A549 (cell line): ENCODE measurements at regions not wholly inside any gene's neighbourhood (a gene's known extent, or its start where the extent isn't known, plus 50 kb on each side); places are given as distances from the start of the nearest gene placed in this dataset.

ENCODE experiments used
- ATAC-seq, 2 experiments: fragments of 200-7000 bp in 1 of 2; fragments of >200 bp in 1 of 2; cut with Nextera tagmentation in 1 of 2; cut with Tn5 transposase in 1 of 2; 3 replicates each; pipeline versions ENCODE4 v1.8.0 to v1.9.1; 2018 to 2020; ENCODE audit warnings: mild to moderate bottlenecking in 1 of 2, moderate library complexity in 1 of 2
- CTCF ChIA-PET: fragments of 300-600 bp; sonication (Branson Sonifier 250); formaldehyde crosslinking; extraction: SDS; loops from one replicate; lab custom pipeline; 2021; ENCODE audit warnings: antibody characterized with exemption, inconsistent platforms; lab: Yijun Ruan, JAX
- POLR2A ChIA-PET: fragments of 350-600 bp; formaldehyde crosslinking; extraction: SDS; loops from one replicate; lab custom pipeline; 2021; ENCODE audit warnings: antibody characterized with exemption, inconsistent platforms; lab: Yijun Ruan, JAX
- DNase-seq, 2 experiments: peaks; one replicate each; pipeline versions ENCODE4 v3.0.0 to v3.0.0-alpha.2; 2011 to 2016; ENCODE audit warnings: low read depth in 1 of 2, low spot score in 1 of 2
- FAIRE-seq: peaks from 2 replicates; lab custom pipeline; 2011; peaks lifted over from hg19 to GRCh38; lab: Jason Lieb, UNC
- H3K27ac ChIP-seq, 2 experiments: fragments of >200 bp; sonication (Bioruptor Twin); formaldehyde crosslinking; 3 replicates each; pipeline ENCODE4 v1.5.1; 2016 to 2017
- H3K4me1 ChIP-seq: fragments of >200 bp; sonication (Bioruptor Twin); formaldehyde crosslinking; 3 replicates; pipeline ENCODE4 v1.6.1; 2016
- H3K4me2 ChIP-seq: fragments of >200 bp; sonication (Bioruptor Twin); formaldehyde crosslinking; 3 replicates; pipeline ENCODE4 v1.6.1; 2016
- H3K4me3 ChIP-seq: fragments of >200 bp; sonication (Bioruptor Twin); formaldehyde crosslinking; 3 replicates; pipeline ENCODE4 v1.5.1; 2016
- H3K9me3 ChIP-seq: fragments of >200 bp; sonication (Bioruptor Twin); formaldehyde crosslinking; 3 replicates; pipeline ENCODE4 v1.6.1; 2016
- BHLHE40 ChIP-seq: IDR thresholded peaks from 2 replicates; pipeline ENCODE4 v1.6.1; 2012; ENCODE audit warnings: low read depth, low read length, inconsistent platforms
- CHD4 ChIP-seq: fragments of 200-600 bp; sonication (generic); IDR thresholded peaks from 2 replicates; pipeline ENCODE4 v1.6.1; 2016; ENCODE audit warnings: antibody characterized with exemption, mild to moderate bottlenecking, borderline replicate concordance
- CTCF ChIP-seq: fragments of >200 bp; sonication (Bioruptor Twin); formaldehyde crosslinking; IDR thresholded peaks from 3 replicates; pipeline ENCODE4 v1.5.1; 2016
- E2F6 ChIP-seq: IDR thresholded peaks from 2 replicates; pipeline ENCODE4 v1.6.1; 2012; ENCODE audit warnings: low read depth, borderline replicate concordance
- EHF ChIP-seq: fragments of 250-450 bp; sonication (Bioruptor Pico); IDR thresholded peaks from 2 replicates; pipeline ENCODE4 v1.5.0; 2020; ENCODE audit warnings: mild to moderate bottlenecking
- ELK1 ChIP-seq: fragments of 150-350 bp; IDR thresholded peaks from 2 replicates; pipeline ENCODE4 v1.6.1; 2014; ENCODE audit warnings: low read depth, mild to moderate bottlenecking, low read length
- ESRRA ChIP-seq: fragments of 150-350 bp; IDR thresholded peaks from 2 replicates; pipeline ENCODE4 v1.6.1; 2014; ENCODE audit warnings: mild to moderate bottlenecking, low read length, borderline replicate concordance
- FOSL2 ChIP-seq, 2 experiments: fragments of 450-650 bp in 1 of 2; fragments of >200 bp in 1 of 2; sonication (Bioruptor Twin) in 1 of 2; formaldehyde crosslinking; IDR thresholded peaks; 2 replicates each; pipeline versions ENCODE4 v1.5.0 to v1.6.1; 2016 to 2020; ENCODE audit warnings: mild to moderate bottlenecking in 1 of 2, moderate library complexity in 1 of 2
- HDAC2 ChIP-seq: fragments of 200-600 bp; sonication (generic); IDR thresholded peaks from 2 replicates; pipeline ENCODE4 v1.6.1; 2016
- HES2 ChIP-seq: fragments of >200 bp; sonication (Bioruptor Twin); formaldehyde crosslinking; IDR thresholded peaks from 2 replicates; pipeline ENCODE4 v1.6.1; 2016
- HOXA7 ChIP-seq: fragments of 250-450 bp; sonication (Bioruptor Pico); IDR thresholded peaks from 2 replicates; pipeline ENCODE4 v1.5.0; 2020; ENCODE audit warnings: mild to moderate bottlenecking, moderate library complexity
- HOXB5 ChIP-seq: fragments of 250-450 bp; sonication (Bioruptor Pico); IDR thresholded peaks from 2 replicates; pipeline ENCODE4 v1.5.0; 2020; ENCODE audit warnings: mild to moderate bottlenecking, moderate library complexity
- JUNB ChIP-seq: fragments of >200 bp; sonication (Bioruptor Twin); formaldehyde crosslinking; IDR thresholded peaks from 2 replicates; pipeline ENCODE4 v1.6.1; 2016
- KDM1A ChIP-seq: fragments of 200-600 bp; sonication (generic); IDR thresholded peaks from 2 replicates; pipeline ENCODE4 v1.6.1; 2016; ENCODE audit warnings: low read depth, mild to moderate bottlenecking
- KDM5A ChIP-seq: fragments of 200-600 bp; sonication (generic); IDR thresholded peaks from 2 replicates; pipeline ENCODE4 v1.6.1; 2016; ENCODE audit warnings: antibody characterized with exemption, mild to moderate bottlenecking
- MAZ ChIP-seq: fragments of 150-350 bp; IDR thresholded peaks from 2 replicates; pipeline ENCODE4 v1.6.1; 2014; ENCODE audit warnings: antibody characterized with exemption, low read depth, low read length, borderline replicate concordance
- POLR2AphosphoS2 ChIP-seq: conservative IDR thresholded peaks from 2 replicates; pipeline ENCODE4 v1.6.1; 2012; ENCODE audit warnings: low read length, improper control_type of control experiment, inconsistent platforms
- ZC3H11A ChIP-seq: fragments of 450-650 bp; IDR thresholded peaks from 2 replicates; pipeline ENCODE4 v1.6.1; 2014; ENCODE audit warnings: antibody characterized with exemption, mild to moderate bottlenecking
- WGBS: methylation state at CpG from one replicate; pipeline ENCODE4 v1.1.6; 2017; ENCODE audit errors: missing lambda C conversion rate; 5-methylcytosine and 5-hydroxymethylcytosine counted together

GRCh38 chr16:85332175-85332574 lies 219.9 kb upstream of the CIBAR2 start:
- Histone ChIP-seq H3K4me2 (no peak overlapping the region), H3K27ac (no peak overlapping the region), H3K9me3 (no peaks in the 10 kb centered on the region), H3K4me3 (no peak overlapping the region), H3K4me1 (peaks cover 10% of the 10 kb centered on the region; the same call in 2 of the 3 replicates)
- no peak for FAIRE-seq
- no peak for ATAC-seq
- ChIA-PET CTCF (no interaction called here), POLR2A (no interaction called here)
- TF ChIP-seq ELK1 (no peak), MAZ (no peak), HDAC2 (no peak), ESRRA (no peak), BHLHE40 (no peak), CTCF (no peak)
- 80% methylated on average over 11 of the region's 12 CpGs for WGBS
- no peak for DNase-seq

- FAIRE-seq (no peak), DNase-seq (no peak), ATAC-seq (no peak)
- peaks cover 10% of the 10 kb centered on the region; the same call in 2 of the 3 replicates for H3K4me1 ChIP-seq
- H3K4me3 ChIP-seq: no peak overlapping the region
- WGBS: 84% methylated on average over 9 of the region's 9 CpGs
- TF ChIP-seq HDAC2: no peak
- no peak for TF ChIP-seq CTCF
- TF ChIP-seq HOXB5 (CRISPR knock-in tag): no peak
- no peak for TF ChIP-seq KDM5A
- no peak for TF ChIP-seq ZC3H11A
- no peak for TF ChIP-seq FOSL2 (IDR thresholded peaks at IDR 0.05)
- no peak for TF ChIP-seq FOSL2 (CRISPR knock-in tag; IDR thresholded peaks at IDR 0.05)
- no peak for TF ChIP-seq HOXA7
- no peak for TF ChIP-seq ELK1
- TF ChIP-seq E2F6: no peak
- no peak for TF ChIP-seq CHD4
- TF ChIP-seq EHF (CRISPR knock-in tag): no peak
- TF ChIP-seq KDM1A: no peak
- no peak for TF ChIP-seq HES2
- TF ChIP-seq JUNB: no peak
- TF ChIP-seq POLR2AphosphoS2: no peak
- CTCF ChIA-PET: interaction anchor here (0.5 to 2.1 kb wide), 10 partner anchors 8 to 740 kb away, joined by 3 to 11 read pairs (median 3); no protein-coding TSS in a partner anchor
- no peak overlapping the region for H3K27ac ChIP-seq
- H3K9me3 ChIP-seq: no peaks in the 10 kb centered on the region
- H3K4me2 ChIP-seq: no peak overlapping the region
- POLR2A ChIA-PET: no interaction called here
Observed at GRCh38 chr16:85333337-85333736, 221.1 kb upstream of the CIBAR2 start.
